Renal cortical epithelial cell (primary cell): ENCODE measurements at regions not wholly inside any gene's neighbourhood (a gene's known extent, or its start where the extent isn't known, plus 50 kb on each side); places are given as distances from the start of the nearest gene placed in this dataset.
"Not testable (repeated sequence)": the region's sequence is repeated elsewhere in the genome, so short reads cannot be mapped to it uniquely, and the experiment has no call there.

Experiments
- DNase-seq: peaks from one replicate; pipeline ENCODE4 v3.0.0-alpha.2; 2011; ENCODE audit warnings: low read depth

DNA sequence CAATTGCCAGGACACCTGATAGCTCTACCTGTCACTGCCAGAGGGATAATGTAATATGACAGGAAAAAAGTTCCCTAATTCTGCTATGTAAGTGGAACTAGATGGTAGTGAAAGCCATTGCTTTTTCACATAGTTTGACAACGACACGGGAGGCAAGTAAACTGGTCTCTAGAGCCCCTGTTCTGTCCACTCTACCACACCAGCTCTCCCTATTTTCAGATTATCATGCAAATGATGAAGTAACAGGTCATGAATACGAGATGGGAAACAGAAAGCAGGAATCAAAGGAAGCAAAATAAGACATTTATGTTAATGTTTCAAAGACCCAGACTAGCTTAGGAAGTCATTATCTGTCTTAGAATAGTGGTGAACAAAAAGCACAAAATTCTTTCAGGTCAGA, 56.2 kb downstream of the TAF11L14 start:
- no peak for DNase-seq

GRCh38 chr5:17691762-17692161, 57.5 kb downstream of the TAF11L14 start:
- DNase-seq = no peak

DNA sequence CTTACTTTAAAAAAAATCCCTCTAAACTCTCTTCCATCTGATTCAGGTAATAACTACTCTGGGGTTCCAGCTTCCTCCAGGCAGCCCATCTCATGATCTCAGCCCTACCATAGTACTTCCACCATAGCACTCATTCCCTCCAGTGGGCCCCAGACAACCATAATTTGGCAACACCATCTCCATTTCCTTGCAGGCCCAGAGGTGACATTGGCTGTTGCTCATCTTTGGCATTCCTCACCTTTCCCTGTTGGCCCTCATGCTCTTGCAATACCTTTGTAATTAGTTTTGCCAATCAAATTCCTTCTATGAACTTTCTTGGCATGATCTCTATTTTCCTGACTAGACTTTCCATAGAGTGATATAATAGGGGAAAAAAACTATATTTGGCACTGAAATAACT, 60.1 kb downstream of the TAF11L14 start:
- no peak for DNase-seq

DNA sequence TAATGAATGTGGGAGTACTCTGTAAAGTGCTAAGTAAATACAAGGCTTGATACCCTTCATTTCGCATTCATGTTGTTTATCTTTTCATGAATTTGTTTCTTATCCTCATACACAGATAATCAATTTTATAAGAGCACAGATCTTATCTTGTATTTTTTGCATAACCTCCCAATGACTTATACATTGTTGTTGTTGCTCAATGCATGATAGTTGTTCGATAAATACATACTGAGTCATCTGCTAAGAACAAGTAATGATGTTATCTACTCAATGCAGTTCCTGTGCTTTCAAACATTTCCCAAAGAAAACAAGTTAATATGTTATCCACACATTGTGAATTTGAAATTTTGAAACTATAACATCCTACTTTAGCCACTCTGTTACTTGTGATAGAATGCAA, 60.7 kb downstream of the TAF11L14 start:
- peak; percentile 1 for DNase-seq

GRCh38 chr5:17696627-17697026, 62.4 kb downstream of the TAF11L14 start:
- DNase-seq = no peak

DNA sequence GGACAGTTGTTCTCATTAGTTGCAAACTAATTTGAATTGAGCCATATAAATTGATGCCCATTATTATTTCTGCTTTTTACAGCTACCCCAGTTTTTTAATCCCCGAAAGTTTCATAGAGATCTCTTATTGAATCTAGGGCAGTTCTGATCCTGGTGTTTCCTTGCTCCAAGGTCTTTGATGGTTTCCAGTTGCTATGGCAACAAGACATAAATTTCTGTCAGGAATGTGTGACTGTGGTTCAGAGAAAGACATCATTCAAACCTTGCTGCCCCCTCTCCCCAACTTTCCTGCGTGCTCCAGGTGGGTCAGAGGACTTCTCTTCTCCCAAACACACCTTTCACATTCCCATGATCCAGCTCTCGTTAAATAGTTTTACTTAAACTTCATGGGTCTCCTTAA, 63.4 kb downstream of the TAF11L14 start:
- DNase-seq = no peak

- DNase-seq = no peak
Measured at GRCh38 chr5:17709011-17709710, 74.9 kb downstream of the TAF11L14 start.

DNA sequence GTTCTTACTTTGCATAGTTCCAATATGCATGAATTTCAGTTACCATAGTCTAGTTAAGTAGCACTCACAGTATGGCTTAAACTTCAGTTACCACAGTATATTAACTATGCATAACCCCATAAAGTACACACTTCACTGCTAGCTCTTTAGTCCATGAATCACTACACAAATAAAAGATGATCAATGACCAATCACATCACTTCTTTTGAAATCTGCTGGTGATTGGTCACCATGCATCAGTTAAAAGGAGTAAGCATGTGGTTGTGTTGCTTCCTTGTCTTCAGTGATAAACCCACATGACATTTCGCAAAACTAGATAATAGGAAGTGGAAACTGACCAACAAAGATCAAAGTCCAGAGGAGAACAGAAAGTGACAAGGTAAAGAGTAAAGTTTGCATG, 79.0 kb downstream of the TAF11L14 start:
- no peak for DNase-seq

- no peak for DNase-seq
Measured at GRCh38 chr5:17714186-17714585, 79.9 kb downstream of the TAF11L14 start.

DNA sequence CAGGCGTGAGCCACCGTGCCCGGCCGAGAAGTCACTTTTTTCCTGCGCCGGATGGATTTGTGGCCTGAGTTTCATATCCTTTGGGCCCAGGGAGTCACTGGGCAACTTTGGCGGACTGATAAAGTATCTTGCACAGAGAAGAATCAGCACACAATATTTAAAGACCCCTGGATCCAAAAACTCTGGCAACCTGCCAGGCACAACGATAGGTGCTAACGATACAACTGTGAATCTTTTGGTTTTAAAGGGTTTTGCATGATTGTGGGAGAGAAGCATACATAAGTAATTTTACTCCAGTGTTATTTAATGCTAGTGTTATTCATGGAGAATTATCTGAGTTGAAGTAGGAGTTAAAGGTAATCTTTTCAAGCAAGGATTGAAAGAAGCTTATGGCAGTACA, 85.3 kb downstream of the TAF11L14 start:
- no peak for DNase-seq

DNA sequence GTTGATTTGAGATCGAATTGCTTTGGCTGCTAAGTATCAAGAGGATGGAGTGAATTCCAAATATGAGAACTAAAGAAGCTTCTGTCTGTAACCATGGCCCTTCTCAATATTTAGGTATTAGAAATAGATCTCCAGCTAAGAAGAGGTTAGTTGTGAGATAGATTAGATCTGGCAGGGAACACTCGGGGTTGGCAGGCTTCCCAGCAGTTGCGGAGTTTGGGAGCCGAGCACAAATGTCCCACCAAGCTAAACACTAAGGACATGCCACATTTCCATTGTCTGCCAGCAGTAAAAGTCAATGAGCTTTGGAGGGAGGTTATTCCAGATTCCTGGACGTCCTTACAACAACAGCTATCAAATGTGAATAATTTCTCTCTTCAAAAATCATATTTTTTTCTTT, 85.8 kb downstream of the TAF11L14 start:
- DNase-seq = no peak

- DNase-seq = no peak
Measured at GRCh38 chr5:17723876-17724275, 89.6 kb downstream of the TAF11L14 start.

DNA sequence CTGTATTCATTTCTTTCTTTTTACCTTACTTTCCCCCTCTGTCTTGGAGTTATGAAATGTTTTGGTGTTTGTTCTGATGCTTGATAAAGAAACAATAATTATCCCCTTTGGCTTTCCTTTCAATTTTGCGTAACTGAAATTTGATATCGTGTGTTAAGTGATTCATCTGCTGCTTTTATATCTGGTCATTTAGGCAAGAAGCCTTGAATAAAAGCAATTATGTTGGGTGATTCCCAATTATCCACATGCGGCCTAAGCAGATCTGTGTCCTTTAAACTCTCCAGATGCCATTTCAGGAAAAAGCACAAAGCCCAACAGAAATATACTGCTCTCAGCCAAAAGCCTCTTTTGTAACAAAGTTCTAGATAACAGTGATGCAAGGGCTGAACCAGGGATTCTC, 92.8 kb downstream of the TAF11L14 start:
- no peak for DNase-seq

GRCh38 chr5:17730421-17730820, 96.2 kb downstream of the TAF11L14 start:
- DNase-seq = no peak

GRCh38 chr5:17732351-17732923, 98.2 kb downstream of the TAF11L14 start:
- no peak for DNase-seq

DNA sequence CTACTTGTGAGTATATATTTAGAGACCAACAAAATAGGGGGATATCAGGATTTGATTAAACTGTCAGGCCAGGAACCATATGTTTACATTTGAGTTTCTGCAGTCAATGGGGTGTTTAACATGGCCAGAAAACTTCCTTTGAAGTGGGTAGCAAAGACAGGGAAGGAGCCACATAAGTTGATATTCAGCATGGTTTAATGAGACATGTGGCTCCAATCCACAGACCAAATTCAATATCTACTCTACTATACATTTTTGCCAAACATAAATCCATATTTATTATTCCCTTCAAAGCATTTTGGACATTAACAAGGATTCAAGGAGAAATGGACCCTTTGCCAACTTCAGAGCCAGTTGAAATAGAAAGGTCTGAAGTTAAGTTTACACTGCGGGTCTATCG, 99.8 kb downstream of the TAF11L14 start:
- DNase-seq = no peak

GRCh38 chr5:17735761-17736160, 101.5 kb downstream of the TAF11L14 start:
- no peak for DNase-seq

DNA sequence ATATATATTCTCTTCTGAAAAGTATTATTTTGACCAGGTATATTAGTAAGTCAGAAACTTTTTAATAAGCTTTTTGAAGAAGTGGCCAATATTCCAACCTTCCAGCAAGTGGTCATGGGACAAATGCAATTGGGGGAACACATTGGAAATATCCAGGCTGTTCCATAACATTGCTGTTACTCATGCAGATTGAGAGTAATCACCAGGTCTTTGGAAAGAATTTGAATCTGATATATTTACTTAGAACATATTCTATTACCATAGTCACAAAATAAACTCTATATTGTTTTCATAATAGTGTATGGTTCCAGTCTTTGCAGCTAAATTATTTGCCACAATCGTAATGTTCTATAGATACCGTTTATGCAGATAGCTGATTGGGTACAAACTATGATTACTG, 102.8 kb downstream of the TAF11L14 start:
- DNase-seq = no peak

DNA sequence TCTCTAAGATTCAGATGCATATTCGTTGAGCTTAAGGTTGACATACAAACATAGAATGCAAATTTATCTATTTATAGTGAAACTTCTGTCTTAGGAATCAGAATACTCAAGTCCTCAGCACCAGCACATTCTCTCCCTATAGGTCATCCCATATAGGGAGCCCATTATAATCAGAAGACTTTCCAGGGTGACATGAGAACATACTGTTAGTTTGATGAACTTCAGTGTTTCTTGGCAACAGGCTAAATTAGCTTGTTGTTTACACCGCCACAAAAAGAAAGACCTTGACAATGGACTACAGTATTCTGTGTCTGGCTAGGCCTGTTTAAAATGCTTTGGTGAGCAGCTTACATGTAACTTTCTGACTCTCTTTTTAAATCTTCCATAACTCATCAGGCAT, 104.2 kb downstream of the TAF11L14 start:
- DNase-seq = no peak

- no peak for DNase-seq
Measured at GRCh38 chr5:17743580-17744435, 109.5 kb downstream of the TAF11L14 start.

DNA sequence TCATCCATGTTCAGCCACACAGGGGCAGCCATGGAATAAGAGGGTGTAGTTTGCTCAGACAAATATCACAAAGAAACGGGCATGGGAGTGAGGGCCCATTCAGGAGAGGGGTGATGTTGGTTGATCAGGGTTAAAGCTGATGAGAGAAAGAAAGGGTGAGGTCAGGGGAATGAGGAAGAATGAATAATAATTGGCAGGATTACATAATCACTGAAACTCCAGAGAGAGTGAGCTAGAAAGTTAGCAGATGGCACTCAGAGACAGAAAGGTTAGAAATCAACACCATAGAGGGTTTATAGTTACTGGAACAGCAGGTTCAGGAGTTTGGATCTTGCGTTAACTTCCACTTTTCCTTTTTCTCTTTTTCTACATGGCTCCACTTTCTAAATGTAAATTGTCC, 113.9 kb downstream of the TAF11L14 start:
- no peak for DNase-seq

GRCh38 chr5:17748941-17749340, 114.7 kb downstream of the TAF11L14 start:
- DNase-seq = no peak

DNA sequence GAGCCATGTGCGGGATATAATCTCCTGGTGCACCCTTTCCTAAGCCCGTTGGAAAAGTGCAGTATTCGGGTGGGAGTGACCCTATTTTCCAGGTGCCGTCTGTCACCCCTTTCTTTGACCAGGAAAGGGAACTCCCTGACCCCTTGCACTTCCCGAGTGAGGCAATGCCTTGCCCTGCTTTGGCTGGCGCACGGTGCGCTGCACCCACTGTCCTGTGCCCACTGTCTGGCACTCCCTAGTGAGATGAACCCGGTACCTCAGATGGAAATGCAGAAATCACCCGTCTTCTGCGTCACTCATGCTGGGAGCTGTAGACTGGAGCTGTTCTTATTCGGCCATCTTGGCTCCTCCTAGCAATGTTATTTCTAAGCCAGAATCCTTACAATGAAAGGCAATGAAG, 121.1 kb downstream of the TAF11L14 start:
- DNase-seq = not testable (repeated sequence)
